ENCODE measurements at regions not wholly inside any gene's neighbourhood (a gene's known extent, or its start where the extent isn't known, plus 50 kb on each side); places are given as distances from the start of the nearest gene placed in this dataset.

DNA sequence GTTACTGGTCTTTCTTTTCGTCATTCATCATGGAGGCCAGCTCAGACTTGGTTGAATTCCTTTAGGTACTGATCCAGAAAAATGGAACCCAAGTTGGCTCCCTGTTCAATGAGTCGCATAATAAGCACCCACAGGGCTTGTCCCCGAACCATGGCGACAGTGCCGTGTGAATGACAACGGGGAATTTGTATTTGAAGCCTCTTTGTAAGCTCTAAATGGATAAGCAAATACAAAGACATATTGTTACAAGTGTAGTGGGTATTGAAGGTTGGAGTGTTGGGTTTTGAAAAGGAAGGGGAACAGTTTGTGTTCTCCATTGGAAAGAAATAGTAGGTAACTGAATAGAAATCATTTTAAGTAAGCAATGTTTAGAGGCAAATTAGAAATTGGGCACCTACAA, 288.9 kb downstream of the SLC4A3 start:
- TF ChIP-seq CTCF (IDR thresholded peaks at IDR 0.05) (no peak), POLR2AphosphoS5 (IDR thresholded peaks at IDR 0.05; ENCODE audit: insufficient read depth in 1 of 2, low read depth in 1 of 2) (no peak)
